ENCODE measurements at regions not wholly inside any gene's neighbourhood (a gene's known extent, or its start where the extent isn't known, plus 50 kb on each side); places are given as distances from the start of the nearest gene placed in this dataset.

DNA sequence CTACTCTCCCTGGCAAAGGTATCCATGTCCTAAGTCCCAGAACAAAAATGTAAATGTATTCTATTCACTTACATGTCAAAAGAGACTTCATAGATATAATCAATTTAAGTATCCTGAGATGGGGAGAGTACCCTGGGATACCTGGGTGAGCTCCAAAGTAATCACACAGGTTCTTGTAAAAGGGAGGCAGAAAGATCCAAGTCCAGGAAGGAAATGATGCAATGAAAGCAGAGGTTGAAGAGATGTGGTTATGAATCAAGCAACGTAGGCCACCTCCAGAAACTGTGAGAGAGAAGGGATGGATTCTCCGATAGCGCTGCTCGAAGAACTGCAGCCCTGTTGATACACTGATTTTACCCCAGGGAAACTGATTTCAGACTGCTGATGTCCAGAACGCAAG, 93.9 kb upstream of the VGLL3 start:
- H3K4me1 ChIP-seq (ENCODE audit: control insufficient read depth, extremely low read depth, insufficient read depth, low read length): peaks cover 10% of the 10 kb centered on the region
- H3K27ac ChIP-seq (ENCODE audit: control insufficient read depth, insufficient read depth, low read length): no peak overlapping the region
- no peaks in the 10 kb centered on the region for H3K79me2 ChIP-seq (ENCODE audit: control insufficient read depth, insufficient read depth, low read length)
- no peaks in the 10 kb centered on the region for H4K20me1 ChIP-seq (ENCODE audit: control insufficient read depth, extremely low read depth, insufficient read depth, low read length)
- H3K36me3 ChIP-seq (ENCODE audit: control insufficient read depth in 2 of 2, extremely low read depth in 1 of 2, insufficient read depth in 2 of 2, low read length in 2 of 2): no peaks in the 10 kb centered on the region
- H3K4me2 ChIP-seq (ENCODE audit: control insufficient read depth, extremely low read depth, insufficient read depth, low read depth, low read length): no peak overlapping the region
- dilution Hi-C loops (cut with MboI; ENCODE audit: extremely low pct_ligation_motif_present, low sequenced_read_pairs): no loop called here
- TF ChIP-seq EZH2 (IDR thresholded peaks at IDR 0.05; ENCODE audit: low read length): no peak
- TF ChIP-seq, protein P1, sequence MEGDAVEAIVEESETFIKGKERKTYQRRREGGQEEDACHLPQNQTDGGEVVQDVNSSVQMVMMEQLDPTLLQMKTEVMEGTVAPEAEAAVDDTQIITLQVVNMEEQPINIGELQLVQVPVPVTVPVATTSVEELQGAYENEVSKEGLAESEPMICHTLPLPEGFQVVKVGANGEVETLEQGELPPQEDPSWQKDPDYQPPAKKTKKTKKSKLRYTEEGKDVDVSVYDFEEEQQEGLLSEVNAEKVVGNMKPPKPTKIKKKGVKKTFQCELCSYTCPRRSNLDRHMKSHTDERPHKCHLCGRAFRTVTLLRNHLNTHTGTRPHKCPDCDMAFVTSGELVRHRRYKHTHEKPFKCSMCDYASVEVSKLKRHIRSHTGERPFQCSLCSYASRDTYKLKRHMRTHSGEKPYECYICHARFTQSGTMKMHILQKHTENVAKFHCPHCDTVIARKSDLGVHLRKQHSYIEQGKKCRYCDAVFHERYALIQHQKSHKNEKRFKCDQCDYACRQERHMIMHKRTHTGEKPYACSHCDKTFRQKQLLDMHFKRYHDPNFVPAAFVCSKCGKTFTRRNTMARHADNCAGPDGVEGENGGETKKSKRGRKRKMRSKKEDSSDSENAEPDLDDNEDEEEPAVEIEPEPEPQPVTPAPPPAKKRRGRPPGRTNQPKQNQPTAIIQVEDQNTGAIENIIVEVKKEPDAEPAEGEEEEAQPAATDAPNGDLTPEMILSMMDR (optimal IDR thresholded peaks at IDR 0.05 in 1 of 3, IDR thresholded peaks at IDR 0.05 in 1 of 3, conservative IDR thresholded peaks at IDR 0.05 in 1 of 3; ENCODE audit: extremely low read depth in 1 of 3, insufficient read depth in 2 of 3, low read length in 3 of 3): no peak
- no peaks in the 10 kb centered on the region for H3K27me3 ChIP-seq (ENCODE audit: control insufficient read depth, extremely low read depth, insufficient read depth, low read length)
- H3K9me1 ChIP-seq (ENCODE audit: control insufficient read depth, extremely low read depth, insufficient read depth, low read length): no peaks in the 10 kb centered on the region
- no peak overlapping the region for H3K9ac ChIP-seq (ENCODE audit: control insufficient read depth, extremely low read depth, insufficient read depth, low read length)
- no peak for DNase-seq (ENCODE audit: low read depth, low spot score)
- no peaks in the 10 kb centered on the region for H3K9me3 ChIP-seq (ENCODE audit: control insufficient read depth, low read depth, low read length)
- no peak for FAIRE-seq
- no peak overlapping the region for H3K4me3 ChIP-seq (ENCODE audit: control insufficient read depth in 2 of 3, extremely low read depth in 1 of 3, insufficient read depth in 2 of 3, low read depth in 1 of 3, low read length in 3 of 3)
- H2AFZ ChIP-seq (ENCODE audit: control insufficient read depth, low read length): no peak overlapping the region

GRCh38 chr3:87082796-87083440, 92.0 kb upstream of the VGLL3 start:
- Histone ChIP-seq H3K4me1 (ENCODE audit: control insufficient read depth, extremely low read depth, insufficient read depth, low read length) (no peaks in the 10 kb centered on the region), H3K4me3 (ENCODE audit: control insufficient read depth in 2 of 3, extremely low read depth in 1 of 3, insufficient read depth in 2 of 3, low read depth in 1 of 3, low read length in 3 of 3) (no peak overlapping the region), H3K9ac (ENCODE audit: control insufficient read depth, extremely low read depth, insufficient read depth, low read length) (no peak overlapping the region), H3K9me3 (ENCODE audit: control insufficient read depth, low read depth, low read length) (no peaks in the 10 kb centered on the region), H3K27ac (ENCODE audit: control insufficient read depth, insufficient read depth, low read length) (no peak overlapping the region), H3K9me1 (ENCODE audit: control insufficient read depth, extremely low read depth, insufficient read depth, low read length) (no peaks in the 10 kb centered on the region), H3K4me2 (ENCODE audit: control insufficient read depth, extremely low read depth, insufficient read depth, low read depth, low read length) (no peak overlapping the region), H2AFZ (ENCODE audit: control insufficient read depth, low read length) (peak overlapping the region; percentile 13), H3K27me3 (ENCODE audit: control insufficient read depth, extremely low read depth, insufficient read depth, low read length) (no peaks in the 10 kb centered on the region), H3K79me2 (ENCODE audit: control insufficient read depth, insufficient read depth, low read length) (no peaks in the 10 kb centered on the region), H3K36me3 (ENCODE audit: control insufficient read depth in 2 of 2, extremely low read depth in 1 of 2, insufficient read depth in 2 of 2, low read length in 2 of 2) (no peaks in the 10 kb centered on the region), H4K20me1 (ENCODE audit: control insufficient read depth, extremely low read depth, insufficient read depth, low read length) (no peaks in the 10 kb centered on the region)
- peak; percentile 79 for FAIRE-seq
- TF ChIP-seq, protein P1 (optimal IDR thresholded peaks at IDR 0.05 in 1 of 3, IDR thresholded peaks at IDR 0.05 in 1 of 3, conservative IDR thresholded peaks at IDR 0.05 in 1 of 3; ENCODE audit: extremely low read depth in 1 of 3, insufficient read depth in 2 of 3, low read length in 3 of 3): peak; percentile 52 to 60 (median 59)
- TF ChIP-seq EZH2 (IDR thresholded peaks at IDR 0.05; ENCODE audit: low read length): no peak
- dilution Hi-C loops (cut with MboI; ENCODE audit: extremely low pct_ligation_motif_present, low sequenced_read_pairs): no loop called here
- DNase-seq (ENCODE audit: low read depth, low spot score): peak; percentile 2
